HL-60 (cell line): ENCODE measurements at regions not wholly inside any gene's neighbourhood (a gene's known extent, or its start where the extent isn't known, plus 50 kb on each side); places are given as distances from the start of the nearest gene placed in this dataset.

Experiments
- DNase-seq, 2 experiments: peaks; one replicate each; pipeline ENCODE4 v3.0.0-alpha.2; 2010 to 2020; ENCODE audit warnings: low read depth in 1 of 2, low spot score in 1 of 2
- H3K27ac ChIP-seq: fragments of 250-450 bp; sonication (Bioruptor Pico); replicated peaks from 2 replicates; pipeline ENCODE4 v1.5.1; 2020; ENCODE audit warnings: mild to moderate bottlenecking, moderate library complexity
- H3K27me3 ChIP-seq: fragments of 250-450 bp; sonication (Bioruptor Pico); 2 replicates; pipeline ENCODE4 v1.5.1; 2021; ENCODE audit warnings: mild to moderate bottlenecking, moderate library complexity; ENCODE audit not compliant: insufficient read depth, poor library complexity, severe bottlenecking
- H3K4me3 ChIP-seq: replicated peaks from 2 replicates; pipeline ENCODE4 v1.5.1; 2011; ENCODE audit warnings: mild to moderate bottlenecking, control low read depth, low read length; ENCODE audit not compliant: insufficient read depth
- GABPA ChIP-seq: IDR thresholded peaks from 2 replicates; pipeline ENCODE4 v1.6.1; 2012; ENCODE audit warnings: low read depth
- POLR2AphosphoS5 ChIP-seq: IDR thresholded peaks from 2 replicates; pipeline ENCODE4 v1.6.1; 2012; ENCODE audit warnings: low read depth
- SPI1 ChIP-seq: IDR thresholded peaks from 2 replicates; pipeline ENCODE4 v1.6.1; 2012; ENCODE audit warnings: low read depth, mild to moderate bottlenecking, borderline replicate concordance
- TF ChIP-seq, protein P1 (sequence below): IDR thresholded peaks from one replicate; pipeline ENCODE4 v1.5.1; 2011; ENCODE audit warnings: low read length, control low read depth, inconsistent platforms; ENCODE audit not compliant: insufficient read depth
- TF ChIP-seq, protein P2 (sequence below): IDR thresholded peaks from 2 replicates; pipeline ENCODE4 v1.6.1; 2012; ENCODE audit warnings: low read depth; ENCODE audit not compliant: insufficient replicate concordance

DNA sequence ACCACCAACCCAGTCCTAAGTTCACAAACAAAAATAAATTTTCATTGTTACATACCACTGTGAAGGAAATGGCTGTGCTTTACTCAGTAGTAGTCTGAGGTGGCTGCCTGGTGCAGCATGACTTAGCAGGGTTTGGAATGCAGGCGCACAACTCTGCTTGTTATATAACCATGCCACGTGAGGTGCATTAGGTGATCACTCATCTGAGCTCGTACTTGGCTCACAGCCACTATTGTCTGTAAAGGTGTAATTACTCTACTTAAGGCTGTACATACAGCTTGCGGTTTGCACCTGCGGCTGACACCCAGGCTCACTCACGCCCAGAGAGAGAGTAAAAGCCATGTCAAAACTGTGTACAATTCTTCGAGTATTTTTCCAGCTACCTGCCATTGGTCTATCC lies 599.4 kb downstream of the LTN1 start:
- no peak for TF ChIP-seq GABPA
- TF ChIP-seq SPI1: no peak
- TF ChIP-seq, protein P1, sequence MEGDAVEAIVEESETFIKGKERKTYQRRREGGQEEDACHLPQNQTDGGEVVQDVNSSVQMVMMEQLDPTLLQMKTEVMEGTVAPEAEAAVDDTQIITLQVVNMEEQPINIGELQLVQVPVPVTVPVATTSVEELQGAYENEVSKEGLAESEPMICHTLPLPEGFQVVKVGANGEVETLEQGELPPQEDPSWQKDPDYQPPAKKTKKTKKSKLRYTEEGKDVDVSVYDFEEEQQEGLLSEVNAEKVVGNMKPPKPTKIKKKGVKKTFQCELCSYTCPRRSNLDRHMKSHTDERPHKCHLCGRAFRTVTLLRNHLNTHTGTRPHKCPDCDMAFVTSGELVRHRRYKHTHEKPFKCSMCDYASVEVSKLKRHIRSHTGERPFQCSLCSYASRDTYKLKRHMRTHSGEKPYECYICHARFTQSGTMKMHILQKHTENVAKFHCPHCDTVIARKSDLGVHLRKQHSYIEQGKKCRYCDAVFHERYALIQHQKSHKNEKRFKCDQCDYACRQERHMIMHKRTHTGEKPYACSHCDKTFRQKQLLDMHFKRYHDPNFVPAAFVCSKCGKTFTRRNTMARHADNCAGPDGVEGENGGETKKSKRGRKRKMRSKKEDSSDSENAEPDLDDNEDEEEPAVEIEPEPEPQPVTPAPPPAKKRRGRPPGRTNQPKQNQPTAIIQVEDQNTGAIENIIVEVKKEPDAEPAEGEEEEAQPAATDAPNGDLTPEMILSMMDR: no peak
- TF ChIP-seq, protein P2, sequence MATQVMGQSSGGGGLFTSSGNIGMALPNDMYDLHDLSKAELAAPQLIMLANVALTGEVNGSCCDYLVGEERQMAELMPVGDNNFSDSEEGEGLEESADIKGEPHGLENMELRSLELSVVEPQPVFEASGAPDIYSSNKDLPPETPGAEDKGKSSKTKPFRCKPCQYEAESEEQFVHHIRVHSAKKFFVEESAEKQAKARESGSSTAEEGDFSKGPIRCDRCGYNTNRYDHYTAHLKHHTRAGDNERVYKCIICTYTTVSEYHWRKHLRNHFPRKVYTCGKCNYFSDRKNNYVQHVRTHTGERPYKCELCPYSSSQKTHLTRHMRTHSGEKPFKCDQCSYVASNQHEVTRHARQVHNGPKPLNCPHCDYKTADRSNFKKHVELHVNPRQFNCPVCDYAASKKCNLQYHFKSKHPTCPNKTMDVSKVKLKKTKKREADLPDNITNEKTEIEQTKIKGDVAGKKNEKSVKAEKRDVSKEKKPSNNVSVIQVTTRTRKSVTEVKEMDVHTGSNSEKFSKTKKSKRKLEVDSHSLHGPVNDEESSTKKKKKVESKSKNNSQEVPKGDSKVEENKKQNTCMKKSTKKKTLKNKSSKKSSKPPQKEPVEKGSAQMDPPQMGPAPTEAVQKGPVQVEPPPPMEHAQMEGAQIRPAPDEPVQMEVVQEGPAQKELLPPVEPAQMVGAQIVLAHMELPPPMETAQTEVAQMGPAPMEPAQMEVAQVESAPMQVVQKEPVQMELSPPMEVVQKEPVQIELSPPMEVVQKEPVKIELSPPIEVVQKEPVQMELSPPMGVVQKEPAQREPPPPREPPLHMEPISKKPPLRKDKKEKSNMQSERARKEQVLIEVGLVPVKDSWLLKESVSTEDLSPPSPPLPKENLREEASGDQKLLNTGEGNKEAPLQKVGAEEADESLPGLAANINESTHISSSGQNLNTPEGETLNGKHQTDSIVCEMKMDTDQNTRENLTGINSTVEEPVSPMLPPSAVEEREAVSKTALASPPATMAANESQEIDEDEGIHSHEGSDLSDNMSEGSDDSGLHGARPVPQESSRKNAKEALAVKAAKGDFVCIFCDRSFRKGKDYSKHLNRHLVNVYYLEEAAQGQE: no peak
- TF ChIP-seq POLR2AphosphoS5: no peak
- H3K27ac ChIP-seq: no peak overlapping the region
- H3K4me3 ChIP-seq: no peak overlapping the region
- no peak for DNase-seq
- H3K27me3 ChIP-seq: no peaks in the 10 kb centered on the region

DNA sequence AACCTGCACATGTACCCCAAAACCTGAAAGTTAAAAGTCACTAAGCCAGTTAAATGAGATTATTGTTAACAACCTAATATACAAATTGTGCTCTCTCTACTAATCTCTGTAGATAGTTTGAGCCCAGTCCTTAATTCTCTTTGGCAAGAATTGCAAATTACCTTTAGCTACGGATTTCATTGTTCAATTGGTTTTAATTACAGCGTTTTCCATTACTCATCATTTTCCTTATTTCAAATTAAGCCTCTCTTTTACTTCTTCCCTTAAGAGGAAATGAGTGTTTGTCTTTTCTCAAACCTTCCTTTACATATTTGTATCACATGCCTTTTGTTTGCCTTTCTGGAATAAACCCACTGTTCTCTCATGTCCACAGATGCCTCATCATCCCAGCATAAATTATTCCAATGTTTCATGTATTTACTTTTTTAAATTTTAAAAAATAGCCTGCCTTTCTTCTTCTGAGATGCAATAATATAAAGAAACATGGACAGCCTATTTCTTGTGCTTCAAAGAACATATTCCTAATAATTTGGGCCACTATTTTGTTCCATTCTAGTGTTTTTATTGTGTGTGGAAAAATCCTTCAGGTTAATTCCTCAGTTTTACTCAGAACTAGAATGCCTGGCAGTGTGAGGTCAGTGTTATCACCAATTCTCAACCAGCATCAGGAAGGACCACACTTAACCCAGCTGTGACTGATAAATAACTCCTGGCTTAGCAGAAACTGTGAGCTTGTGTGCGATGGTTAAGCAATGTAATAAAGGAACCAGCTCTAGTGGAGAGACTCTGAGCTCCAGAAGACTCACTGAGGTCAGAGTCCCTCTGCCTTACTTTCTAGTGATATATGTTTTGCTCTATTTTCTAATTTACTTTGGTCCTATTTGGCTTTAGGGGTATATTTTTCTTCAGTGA lies 600.5 kb downstream of the LTN1 start:
- no peak for TF ChIP-seq GABPA
- TF ChIP-seq, protein P1: no peak
- TF ChIP-seq, protein P2: no peak
- no peak for TF ChIP-seq SPI1
- no peak for TF ChIP-seq POLR2AphosphoS5
- Histone ChIP-seq H3K27me3 (no peaks in the 10 kb centered on the region), H3K27ac (no peak overlapping the region), H3K4me3 (no peak overlapping the region)
- DNase-seq: no peak

DNA sequence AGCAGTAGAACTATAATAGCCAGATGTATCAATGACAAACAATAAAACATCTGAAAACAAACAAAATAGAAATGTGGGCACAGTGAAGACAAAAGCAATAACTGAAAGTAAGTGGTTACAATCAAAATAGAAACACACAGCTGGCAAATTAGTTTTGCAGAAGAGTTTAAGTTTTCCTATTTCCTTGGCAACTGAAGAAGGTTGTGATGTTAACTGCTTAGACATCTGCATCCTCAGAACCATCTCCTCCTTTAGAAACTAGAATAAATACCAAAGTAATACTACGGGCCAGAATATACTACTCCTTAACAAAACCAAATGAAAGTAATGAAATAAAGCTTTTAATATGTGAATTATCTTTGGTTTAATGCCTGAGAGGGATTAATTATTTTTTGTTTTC lies 605.5 kb downstream of the LTN1 start:
- Histone ChIP-seq H3K4me3 (no peak overlapping the region), H3K27me3 (no peaks in the 10 kb centered on the region), H3K27ac (no peak overlapping the region)
- no peak for DNase-seq
- TF ChIP-seq, protein P1: no peak
